G401 (cell line): ENCODE measurements at regions not wholly inside any gene's neighbourhood (a gene's known extent, or its start where the extent isn't known, plus 50 kb on each side); places are given as distances from the start of the nearest gene placed in this dataset.
A peak's percentile ranks its signal among the peaks of the same experiment; 100 is the strongest.

ENCODE experiments used
- DNase-seq: peaks from one replicate; pipeline ENCODE4 v3.0.0-alpha.2; 2015; ENCODE audit warnings: low spot score
- in situ Hi-C: cut with HindIII; loops from 2 replicates; pipeline ENCODE4 v1.10.0; 2016; ENCODE audit warnings: low sequenced_read_pairs, mixed read lengths

DNA sequence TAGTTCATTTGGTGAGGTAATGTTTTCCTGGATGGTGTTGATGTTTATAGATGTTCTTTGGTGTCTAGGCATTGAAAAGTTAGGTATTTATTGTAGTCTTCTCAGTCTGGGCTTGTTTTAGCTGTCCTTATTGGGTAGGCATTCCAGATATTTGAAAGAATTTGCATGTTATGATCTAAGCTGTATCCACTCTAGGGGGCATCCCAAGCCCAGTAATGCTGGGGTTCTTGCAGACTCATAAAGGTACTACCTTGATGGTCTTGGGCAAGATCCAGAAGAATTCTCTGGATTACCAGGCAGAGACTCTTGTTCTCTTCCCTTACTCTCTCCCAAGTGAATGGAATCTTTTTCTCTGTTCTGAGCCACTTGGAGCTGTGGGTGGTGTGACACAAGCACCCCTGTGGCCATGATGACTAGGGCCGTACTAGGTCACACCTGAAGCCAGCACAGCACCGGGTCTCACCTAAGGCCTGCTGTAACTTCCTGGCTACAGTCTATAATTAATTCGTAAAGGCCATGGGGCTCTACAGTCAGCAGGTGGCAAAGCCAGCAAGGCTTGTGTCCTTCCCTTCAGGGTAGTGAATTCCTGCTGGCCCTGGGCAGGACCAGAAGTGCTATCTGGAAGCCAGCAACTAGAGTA lies 74.8 kb upstream of the PDE4B start:
- in situ Hi-C loops, result no loop called here

GRCh38 chr1:65719391-65719790 lies 73.3 kb upstream of the PDE4B start:
- in situ Hi-C loops, result no loop called here
- no peak for DNase-seq

More for the DNA sequence above, 74.8 kb upstream of the PDE4B start:
- DNase-seq, result peak; percentile 50

- in situ Hi-C loops, result no loop called here
- peak; percentile 71 for DNase-seq
Measured at GRCh38 chr1:65722461-65722860, 70.2 kb upstream of the PDE4B start.

DNA sequence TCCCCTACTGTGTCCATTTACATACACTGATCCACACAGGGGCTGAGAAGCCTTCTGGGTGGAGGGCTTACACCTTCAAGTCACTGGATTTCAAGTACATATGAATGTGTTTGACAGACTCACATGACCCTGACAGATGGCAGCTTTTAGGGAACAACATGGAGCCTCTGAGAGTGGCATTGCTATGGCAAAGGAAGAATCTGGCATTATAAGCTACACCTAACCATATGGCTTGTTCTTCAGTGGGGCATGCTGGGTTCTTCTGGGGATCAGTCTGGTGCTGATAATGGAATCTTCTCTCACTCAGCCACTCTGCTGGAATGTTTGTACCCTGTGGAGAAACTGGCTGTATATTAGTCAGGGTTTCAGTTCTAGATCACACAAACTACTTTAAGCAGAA lies 68.5 kb upstream of the PDE4B start:
- DNase-seq, result peak; percentile 90
- in situ Hi-C loops, result no loop called here

DNA sequence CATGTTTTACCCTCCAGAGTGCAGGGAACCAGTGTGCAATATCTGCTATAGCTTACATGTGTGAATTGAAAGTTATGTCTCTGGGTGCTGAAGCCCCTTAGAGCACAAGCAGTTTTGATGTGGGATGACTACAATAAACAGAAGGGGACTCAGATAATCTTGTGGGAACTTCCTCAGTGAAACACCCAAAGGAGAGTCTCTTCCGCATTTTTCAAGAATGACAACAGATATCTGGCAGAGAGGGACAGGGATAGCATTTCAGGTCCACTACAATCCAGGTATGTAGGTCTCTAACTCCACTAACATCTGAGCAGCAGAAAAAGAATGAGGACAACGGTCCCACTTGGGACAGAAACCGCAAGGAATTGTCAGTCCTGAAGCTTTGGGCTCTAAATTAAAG lies 67.6 kb upstream of the PDE4B start:
- no peak for DNase-seq
- in situ Hi-C loops, result no loop called here

- in situ Hi-C loops, result no loop called here
- no peak for DNase-seq
Measured at GRCh38 chr1:65728504-65728903, 64.2 kb upstream of the PDE4B start.

GRCh38 chr1:65729259-65729658 lies 63.4 kb upstream of the PDE4B start:
- no peak for DNase-seq
- in situ Hi-C loops, result no loop called here

DNA sequence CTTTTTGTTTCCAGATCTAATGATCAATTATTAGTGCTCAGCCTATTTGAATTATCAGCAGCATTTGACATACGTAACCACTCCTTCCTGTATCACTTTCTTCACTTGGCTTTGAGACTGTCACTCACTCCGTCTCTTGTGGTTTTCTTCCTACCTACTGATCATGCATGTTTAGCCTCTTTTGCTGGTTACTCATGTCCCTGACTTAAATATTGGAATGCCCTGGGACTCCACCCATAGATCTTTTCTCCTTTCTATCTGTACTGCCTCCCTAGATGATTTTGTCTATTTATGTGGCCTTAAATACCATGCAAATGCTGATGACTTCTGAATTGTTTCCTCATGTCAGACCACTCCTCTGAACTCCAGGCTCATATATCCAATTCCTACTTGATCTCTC lies 57.7 kb upstream of the PDE4B start:
- no peak for DNase-seq
- in situ Hi-C loops, result no loop called here

- in situ Hi-C loops, result no loop called here
- no peak for DNase-seq
Measured at GRCh38 chr1:65741993-65742392, 50.7 kb upstream of the PDE4B start.
